HG03457 (cell line): ENCODE measurements at regions not wholly inside any gene's neighbourhood (a gene's known extent, or its start where the extent isn't known, plus 50 kb on each side); places are given as distances from the start of the nearest gene placed in this dataset.

Experiments used
- ATAC-seq: cut with Tn5 transposase; IDR thresholded peaks from one replicate; pipeline ENCODE4 v1.9.1; 2021; ENCODE audit warnings: moderate number of reproducible peaks; ENCODE audit not compliant: unreplicated experiment

- no peak for ATAC-seq
Measured at GRCh38 chr21:28827422-28827821, 165.3 kb downstream of the LTN1 start.

- ATAC-seq, result no peak
Measured at GRCh38 chr21:28826569-28826968, 166.1 kb downstream of the LTN1 start.

- no peak for ATAC-seq
Measured at GRCh38 chr21:28826021-28826420, 166.7 kb downstream of the LTN1 start.

GRCh38 chr21:28823429-28823828, 169.2 kb downstream of the LTN1 start:
- no peak for ATAC-seq

GRCh38 chr21:28822486-28823335, 170.0 kb downstream of the LTN1 start:
- no peak for ATAC-seq

GRCh38 chr21:28822123-28822399, 170.6 kb downstream of the LTN1 start:
- ATAC-seq, result no peak

GRCh38 chr21:28821276-28822122, 171.2 kb downstream of the LTN1 start:
- no peak for ATAC-seq

- ATAC-seq, result no peak
Measured at GRCh38 chr21:28818663-28819278, 173.9 kb downstream of the LTN1 start.

GRCh38 chr21:28817871-28818270, 174.8 kb downstream of the LTN1 start:
- no peak for ATAC-seq

- no peak for ATAC-seq
Measured at GRCh38 chr21:28811860-28812259, 180.8 kb downstream of the LTN1 start.

GRCh38 chr21:28810826-28811524, 181.7 kb downstream of the LTN1 start:
- ATAC-seq, result no peak

GRCh38 chr21:28805885-28806284, 186.8 kb downstream of the LTN1 start:
- ATAC-seq, result no peak

- ATAC-seq, result no peak
Measured at GRCh38 chr21:28804089-28804670, 188.5 kb downstream of the LTN1 start.

- no peak for ATAC-seq
Measured at GRCh38 chr21:28801906-28802305, 190.8 kb downstream of the LTN1 start.

- ATAC-seq, result no peak
Measured at GRCh38 chr21:28799926-28800325, 192.8 kb downstream of the LTN1 start.

GRCh38 chr21:28798798-28799197, 193.9 kb downstream of the LTN1 start:
- ATAC-seq, result no peak

GRCh38 chr21:28795251-28795650, 197.4 kb downstream of the LTN1 start:
- ATAC-seq, result no peak

- no peak for ATAC-seq
Measured at GRCh38 chr21:28794371-28794851, 198.3 kb downstream of the LTN1 start.

- ATAC-seq, result no peak
Measured at GRCh38 chr21:28793043-28793442, 199.6 kb downstream of the LTN1 start.

- ATAC-seq, result no peak
Measured at GRCh38 chr21:28791595-28792282, 200.9 kb downstream of the LTN1 start.
